GDM1 (cell line): ENCODE measurements at regions not wholly inside any gene's neighbourhood (a gene's known extent, or its start where the extent isn't known, plus 50 kb on each side); places are given as distances from the start of the nearest gene placed in this dataset.
"Not testable (repeated sequence)": the region's sequence is repeated elsewhere in the genome, so short reads cannot be mapped to it uniquely, and the experiment has no call there.

ENCODE experiments used
- DNase-seq: peaks from one replicate; lab custom pipeline; 2025; lab: John Stamatoyannopoulos, UW

DNA sequence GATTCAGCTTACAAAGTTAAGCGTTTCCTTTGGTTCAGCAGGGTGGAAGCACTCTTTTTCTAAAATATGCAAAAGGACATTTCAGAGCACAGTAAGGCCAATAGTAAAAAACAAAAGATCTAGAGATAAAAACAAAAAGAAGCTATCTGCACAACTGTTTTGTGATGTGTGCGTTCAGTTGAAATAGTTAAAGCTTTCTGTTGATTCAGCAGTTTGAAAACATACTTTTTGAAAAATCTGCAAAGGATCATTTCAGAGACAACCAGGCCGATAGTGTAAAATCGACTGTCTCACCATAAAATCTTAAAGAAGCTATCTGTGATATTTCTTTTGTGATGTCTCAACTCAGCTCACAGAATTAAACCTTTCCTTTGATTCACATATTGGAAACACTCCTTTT is 300.0 kb upstream of the ALG10B start:
- DNase-seq: no peak

DNA sequence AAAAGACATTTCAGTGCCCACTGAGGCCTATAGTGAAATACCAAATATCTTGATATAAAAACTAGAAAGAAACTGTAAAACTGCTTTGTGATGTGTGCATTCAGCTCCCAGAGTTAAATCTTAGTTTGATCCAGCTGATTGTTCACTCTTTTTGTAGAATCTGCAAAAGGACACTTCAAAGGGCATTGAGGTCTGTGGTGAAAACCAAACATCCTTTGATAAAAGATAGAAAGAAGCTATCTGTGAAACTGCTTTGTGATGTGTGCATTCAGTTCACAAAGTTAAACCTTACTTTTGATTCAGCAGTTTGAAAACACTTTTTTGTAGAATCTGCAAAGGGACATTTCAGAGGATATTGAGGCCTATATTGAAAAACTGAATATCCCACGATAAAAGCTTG is 290.7 kb upstream of the ALG10B start:
- no peak for DNase-seq

DNA sequence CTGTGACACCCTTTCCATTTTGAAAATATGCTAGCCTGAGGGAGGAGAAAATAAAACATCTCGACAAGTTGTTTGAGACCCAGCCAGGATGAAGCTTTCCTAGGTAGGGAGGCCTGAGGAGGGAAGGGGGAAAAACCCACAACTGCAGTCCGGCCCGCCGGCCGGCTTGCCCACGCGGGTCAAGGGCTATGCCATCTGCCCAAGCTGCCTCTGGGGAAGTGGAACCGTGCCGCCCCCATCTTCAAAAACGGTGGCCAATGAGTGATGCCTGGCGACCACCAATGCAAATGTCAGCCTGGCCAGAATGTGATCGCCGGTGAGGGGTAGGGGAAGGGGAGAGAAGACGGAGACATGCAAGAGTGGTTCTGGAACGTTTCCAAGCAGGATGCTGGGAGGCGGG is 263.5 kb upstream of the ALG10B start:
- DNase-seq: no peak

DNA sequence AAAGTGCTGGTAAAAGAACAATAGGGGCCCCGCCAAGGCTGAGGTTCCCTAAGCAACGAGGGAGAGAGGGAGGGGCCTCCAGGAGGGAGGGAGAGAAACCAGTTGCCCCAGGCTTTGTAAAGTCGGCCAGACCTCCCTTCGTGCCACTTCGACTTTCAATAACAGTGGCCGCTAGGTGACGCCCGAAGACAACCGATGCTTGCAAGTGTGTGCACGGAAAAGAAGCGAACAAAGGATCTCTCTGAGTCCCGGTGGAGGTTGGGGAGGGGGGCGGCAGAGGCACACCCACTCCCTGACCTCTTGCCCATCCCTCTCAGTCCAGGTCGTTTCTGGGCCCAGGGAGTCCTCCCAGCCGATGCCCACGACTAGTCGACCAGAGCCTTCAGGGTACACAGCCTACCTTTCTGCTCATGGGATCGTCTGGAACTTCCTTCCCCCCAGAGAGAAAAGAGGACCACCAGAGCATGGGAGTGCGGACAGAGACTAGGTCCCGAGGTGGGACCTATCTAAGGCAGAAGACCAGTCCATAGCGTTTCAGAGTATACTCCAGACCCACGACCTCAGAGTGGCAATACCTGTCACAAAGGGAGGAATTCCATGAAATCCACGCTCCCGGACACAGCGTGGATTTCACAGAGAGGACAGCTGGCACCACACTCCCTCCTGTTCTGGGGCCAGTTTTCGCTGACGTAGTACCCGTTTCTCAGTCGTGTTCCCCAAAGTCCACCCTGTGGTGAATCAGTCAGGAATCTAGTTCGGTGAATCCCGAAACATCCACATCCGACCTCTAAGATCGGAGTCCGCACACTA is 262.7 kb upstream of the ALG10B start:
- no peak for DNase-seq

DNA sequence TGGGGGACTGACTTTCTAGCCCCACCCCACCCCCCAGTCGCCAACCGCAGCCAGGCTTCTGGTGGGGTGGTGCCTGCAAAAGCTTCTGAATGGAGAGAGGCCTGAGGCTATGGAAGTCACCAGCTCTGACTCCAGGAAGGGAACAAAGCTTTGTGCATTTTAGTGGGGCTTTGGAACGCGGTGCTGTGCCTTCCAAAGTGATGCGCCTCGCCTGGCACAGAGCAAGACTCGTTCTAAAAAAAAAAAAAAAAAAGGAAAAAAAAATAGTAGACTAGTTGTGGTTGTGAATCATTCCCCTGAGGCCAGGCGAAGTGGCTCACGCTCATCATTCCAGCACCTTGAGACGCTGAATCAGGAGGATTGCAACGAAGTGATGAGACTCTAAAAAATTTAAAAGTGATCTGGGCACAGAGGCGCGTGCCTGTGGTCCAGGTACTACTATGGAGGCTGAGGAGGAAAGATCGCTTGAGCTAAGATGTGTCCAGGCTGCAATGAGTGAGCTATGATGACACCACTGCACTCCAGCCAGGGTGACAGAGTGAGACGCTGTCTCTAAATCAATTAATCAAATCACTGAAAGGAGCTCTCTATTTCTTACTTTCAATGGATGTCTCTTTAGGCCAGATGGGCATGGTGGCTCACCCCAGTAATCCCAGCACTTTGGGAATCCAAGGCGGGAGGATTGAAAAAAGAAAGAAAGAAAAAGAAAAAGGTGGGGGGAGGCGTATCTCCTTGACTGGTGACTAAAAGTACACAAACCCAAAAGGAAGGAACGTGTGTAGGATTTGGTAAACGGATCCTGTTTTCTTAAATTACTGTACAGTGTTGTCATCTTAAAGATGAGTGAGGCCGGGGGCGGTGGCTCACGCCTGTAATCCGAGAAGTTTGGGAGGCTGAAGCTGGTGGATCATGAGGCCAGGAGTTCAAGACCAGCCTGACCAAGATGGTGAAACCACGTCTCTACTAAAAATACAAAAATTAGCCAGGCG is 259.6 kb upstream of the ALG10B start:
- no peak for DNase-seq

DNA sequence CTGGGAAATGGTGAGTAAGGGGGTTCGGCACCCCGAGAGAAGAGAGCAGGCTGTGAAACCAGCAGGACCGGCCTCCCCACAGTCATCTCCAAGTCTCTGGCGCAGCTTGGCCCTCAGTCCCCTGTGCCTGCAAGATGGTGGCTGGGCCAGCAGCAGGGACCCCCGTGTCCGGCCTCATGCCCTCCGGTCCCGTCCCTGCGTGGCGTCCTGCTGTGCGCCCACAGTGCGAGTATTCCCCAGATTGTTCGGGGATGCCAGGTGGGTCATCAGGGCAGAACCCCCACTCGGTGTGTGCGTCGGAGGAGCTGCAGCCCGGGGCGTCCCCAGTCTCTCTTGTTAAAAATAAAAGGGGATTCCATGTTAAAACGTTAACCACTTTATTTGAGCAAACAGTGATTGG is 216.9 kb upstream of the ALG10B start:
- DNase-seq: no peak

DNA sequence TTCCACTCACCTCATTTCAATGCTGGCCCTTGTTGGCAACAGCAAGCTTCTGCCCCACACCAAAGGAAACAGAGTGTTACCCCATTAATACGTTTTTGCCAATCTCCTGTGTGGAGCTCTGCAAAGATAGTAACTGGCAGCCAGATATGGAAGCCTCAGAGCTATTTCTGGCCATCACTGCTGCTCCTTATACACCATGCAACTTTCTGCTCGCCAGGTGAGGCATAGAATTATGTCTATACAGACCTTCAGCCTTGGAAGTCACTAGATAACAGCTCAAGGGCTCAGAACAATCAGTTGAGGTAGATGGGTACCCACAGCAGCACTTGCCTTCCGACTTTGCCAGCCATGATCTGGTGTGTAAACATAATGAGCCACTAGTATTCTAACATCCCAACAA is 214.8 kb upstream of the ALG10B start:
- no peak for DNase-seq

DNA sequence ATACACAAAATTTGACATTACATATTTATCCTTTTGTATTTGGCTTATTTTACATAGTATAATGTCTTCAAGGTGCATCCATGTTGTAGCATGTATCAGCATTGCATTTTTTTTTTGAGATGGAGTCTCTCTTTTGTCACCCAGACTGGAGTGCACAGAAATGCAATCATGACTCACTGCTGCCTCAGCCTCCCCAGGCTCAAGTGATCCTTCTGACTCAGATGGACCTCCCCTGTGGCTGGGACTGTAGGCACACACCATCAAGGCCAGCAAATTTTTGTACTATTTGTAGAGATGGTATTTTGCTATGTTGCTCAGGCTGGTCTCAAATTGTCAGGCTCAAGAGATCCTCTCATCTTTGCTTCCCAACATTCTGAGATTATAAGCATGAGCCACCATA is 214.4 kb upstream of the ALG10B start:
- no peak for DNase-seq

DNA sequence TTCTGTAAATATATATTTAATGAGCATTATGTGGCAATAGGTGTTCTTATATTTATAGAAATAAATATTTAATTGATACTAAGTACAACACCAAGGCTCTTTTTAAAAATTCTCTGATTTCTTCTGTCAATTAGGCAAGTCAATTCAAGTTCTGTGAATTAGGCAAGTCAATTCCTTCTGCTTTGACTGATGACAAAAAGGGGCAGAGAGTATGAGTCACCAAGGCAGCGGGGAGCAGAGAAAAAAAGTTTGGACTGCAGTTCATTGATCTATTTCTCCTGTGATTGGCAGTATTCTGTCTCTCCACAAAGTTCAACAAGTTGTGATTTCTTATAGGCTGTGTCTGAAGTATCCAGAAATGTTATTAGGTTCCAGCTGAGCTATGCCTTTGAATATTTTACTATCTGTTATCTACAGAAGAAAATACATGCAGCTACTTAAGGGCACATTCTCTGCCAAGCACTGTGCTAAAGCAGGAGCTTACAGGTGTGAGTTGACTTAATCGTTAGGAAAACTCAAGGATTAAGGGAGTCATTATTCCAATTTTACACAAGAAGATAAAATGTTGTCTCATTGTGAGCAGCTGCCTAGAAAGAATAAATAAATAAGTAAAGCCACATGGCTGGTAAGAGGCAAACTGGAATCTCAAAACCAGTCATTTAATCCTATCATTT is 206.4 kb upstream of the ALG10B start:
- DNase-seq: no peak

DNA sequence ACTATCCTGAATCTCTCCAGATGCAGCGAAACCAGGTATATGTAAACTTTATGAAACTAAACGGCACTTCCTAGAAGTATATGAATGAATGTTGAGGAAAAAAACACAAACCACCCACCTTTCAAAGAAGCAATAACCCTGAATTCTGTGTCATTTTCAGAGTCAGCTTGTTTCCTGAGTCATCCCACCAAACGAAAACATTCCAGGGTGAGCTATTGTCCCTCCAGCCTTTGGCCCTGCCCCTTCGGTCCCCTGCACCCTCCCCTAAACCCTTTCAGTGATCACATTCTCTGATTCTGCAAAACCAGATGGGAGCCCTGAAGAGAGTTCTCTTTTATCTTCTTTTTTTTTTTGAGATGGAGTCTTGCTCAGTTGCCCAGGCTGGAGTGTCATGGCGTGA is 202.6 kb upstream of the ALG10B start:
- no peak for DNase-seq

DNA sequence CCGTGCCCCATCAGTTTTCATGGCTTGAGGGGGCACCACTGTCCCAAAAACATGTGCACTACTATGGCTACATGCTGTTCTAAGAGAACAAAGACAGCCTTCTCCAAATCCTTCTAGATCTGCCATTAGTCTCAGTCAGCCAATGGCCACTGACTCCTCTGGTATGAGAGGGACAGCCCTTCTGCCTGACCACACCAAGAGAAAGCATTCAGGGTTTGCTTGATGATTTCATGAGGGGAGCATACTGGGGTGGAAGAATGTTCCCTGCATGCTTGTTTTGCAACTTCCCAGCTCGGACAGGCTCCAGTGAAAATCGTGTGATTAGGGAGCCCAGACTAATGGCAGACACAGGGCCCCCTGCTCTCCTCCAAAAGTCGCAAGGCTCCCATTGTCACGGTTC is 199.6 kb upstream of the ALG10B start:
- DNase-seq: no peak

DNA sequence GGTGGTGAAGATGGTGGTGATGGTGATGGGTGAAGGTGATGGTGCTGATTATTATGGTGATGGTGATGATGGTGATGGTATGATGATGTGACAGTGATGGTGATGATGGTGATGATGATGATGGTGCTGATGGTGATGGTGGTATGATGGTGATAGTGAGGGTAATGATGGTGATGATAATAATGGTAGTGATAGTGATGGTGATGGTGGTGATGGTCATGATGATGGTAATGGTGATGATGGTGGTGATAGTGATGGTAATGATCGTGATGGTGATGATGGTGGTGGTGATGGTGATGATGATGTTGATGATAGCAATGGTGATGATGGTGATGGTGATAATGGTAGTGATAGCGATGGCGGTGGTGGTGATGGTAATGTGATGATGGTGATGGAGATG is 197.9 kb upstream of the ALG10B start:
- no peak for DNase-seq

DNA sequence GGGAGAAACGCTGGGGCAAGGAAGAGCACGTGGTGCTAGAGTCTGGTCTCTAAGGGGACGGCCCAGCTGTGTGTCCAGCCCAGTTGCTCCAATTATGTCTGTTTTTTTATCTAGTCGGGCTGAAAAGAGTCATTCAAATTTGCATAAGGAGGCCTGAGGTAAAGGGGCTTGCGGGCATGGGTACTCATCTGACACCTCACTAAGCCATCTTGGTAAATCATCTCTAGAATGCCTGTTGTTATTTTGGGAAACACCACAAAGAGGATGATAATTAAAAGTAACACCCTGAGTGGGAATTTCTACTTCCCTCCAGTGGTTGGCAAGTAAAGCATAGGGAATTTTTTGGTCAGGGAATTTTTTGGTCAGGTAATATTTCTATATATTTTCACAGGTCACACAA is 196.1 kb upstream of the ALG10B start:
- DNase-seq: no peak

DNA sequence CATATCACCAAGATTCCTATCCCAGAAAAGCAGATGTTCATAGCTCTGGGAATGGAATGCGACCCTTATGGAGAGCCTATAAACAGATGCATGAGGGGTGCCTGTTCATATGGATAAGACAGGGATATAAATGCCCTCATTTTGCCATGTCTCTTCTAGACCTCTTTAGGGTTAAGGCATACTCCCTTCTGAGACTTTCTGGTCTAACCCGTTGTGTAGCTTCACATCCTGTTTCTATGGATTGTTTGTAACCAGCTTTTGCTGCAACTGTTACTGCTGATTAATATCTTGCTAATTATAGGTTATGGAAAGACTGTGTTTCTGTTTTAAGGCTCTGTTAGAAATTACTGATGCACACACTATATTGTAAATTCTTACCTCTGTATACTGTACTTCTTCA is 193.5 kb upstream of the ALG10B start:
- DNase-seq: not testable (repeated sequence)

DNA sequence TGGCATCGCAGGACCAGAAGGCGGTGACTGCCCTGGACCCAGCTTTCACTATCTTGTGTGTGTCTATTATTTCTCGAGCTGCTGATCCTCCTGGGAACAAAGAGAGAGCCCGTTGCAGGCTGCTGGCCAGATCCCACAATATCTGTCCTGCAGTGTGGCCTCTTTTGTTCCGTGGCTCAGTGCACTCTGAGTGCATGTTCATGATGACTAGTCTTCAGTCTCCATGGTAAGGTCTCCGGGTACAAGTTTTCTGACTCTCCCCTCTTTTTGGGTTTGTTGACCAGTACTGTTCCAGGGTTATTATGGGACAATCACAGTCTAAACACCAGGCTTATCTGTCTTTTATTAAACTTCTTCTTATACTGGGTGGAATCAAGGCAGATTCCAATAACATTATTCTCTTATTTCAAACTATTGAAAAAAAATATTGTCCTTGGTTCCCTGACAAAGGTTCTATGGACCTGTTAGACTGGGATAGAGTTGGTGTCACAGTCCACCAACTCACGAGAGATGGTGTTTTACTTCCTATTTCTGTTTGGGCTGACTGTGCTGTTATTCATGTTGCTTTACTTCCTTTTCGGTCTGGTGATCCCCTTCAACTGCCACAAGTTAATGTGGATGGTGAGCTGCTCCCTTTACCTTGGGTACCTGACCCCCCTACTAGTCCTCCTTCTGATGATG is 192.9 kb upstream of the ALG10B start:
- no peak for DNase-seq

DNA sequence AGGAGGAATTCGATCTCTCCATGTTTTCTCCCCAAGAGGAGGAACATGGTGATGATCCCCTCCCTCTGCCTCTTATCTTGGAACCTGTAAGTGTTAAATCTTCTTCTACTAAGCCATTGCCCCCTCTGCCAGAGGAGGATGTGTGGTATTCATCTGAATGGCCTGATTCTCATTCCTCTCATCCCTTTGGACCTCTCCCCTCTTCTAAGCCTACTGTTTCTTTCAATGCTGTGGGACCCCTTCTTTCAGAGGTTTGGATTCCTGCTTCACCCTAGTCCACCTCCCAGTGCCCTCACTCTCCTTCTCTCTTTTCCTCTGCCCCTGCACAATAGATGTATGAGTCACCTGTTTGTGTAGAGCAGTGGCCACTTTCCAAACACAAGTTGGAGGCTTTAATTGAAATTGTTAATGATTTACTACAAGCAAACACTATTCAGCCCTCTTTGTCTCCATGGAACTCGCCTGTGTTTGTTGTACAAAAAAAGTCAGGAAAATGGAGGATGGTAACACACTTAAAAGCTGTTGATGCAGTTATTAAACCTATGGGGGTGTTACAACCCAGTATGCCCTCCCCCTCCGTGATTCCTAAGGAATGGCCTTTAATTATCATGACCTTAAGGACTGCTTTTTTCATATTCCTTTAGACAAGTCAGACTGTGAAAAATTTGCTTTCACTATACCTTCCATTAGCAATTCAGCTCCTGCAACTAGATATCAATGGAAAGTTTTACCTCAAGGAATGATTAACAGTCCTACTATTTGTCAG is 192.1 kb upstream of the ALG10B start:
- DNase-seq: no peak

DNA sequence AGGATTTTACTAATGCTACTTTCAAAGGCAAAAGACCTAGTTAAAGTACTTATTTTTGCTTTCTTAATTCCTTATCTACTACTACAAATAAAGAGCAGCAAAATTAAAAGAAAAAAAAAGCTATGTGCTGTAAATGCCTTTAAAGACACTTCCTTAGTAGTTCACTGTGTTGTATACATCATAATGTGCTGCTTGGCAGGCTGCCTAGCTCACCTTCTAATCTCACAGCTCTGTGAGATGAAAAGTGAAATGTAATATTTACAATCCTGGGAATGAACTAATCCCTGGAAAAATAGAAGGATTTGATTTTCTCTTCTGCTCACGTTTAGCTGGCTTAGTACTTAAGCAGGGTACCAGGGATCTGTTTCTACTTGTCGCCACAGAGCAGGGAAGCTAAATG is 184.4 kb upstream of the ALG10B start:
- no peak for DNase-seq

DNA sequence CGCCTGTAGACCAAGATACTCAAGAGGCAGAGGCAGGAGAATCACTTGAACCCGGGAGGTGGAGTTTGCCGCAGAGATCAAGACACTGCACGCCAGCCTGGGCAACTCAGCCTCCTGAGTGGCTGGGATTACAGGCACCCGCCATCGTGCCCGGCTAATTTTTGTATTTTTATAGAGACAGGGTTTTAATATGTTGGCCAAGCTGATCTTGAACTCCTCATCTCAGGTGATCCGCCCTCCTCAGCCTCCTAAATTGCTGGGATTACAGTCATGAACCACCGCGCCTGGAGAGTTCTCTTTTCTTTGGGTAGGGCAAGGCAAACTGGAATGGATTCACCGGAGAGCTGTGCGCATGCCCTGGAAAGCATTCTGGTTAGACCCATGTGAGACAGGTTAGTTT is 179.3 kb upstream of the ALG10B start:
- no peak for DNase-seq

DNA sequence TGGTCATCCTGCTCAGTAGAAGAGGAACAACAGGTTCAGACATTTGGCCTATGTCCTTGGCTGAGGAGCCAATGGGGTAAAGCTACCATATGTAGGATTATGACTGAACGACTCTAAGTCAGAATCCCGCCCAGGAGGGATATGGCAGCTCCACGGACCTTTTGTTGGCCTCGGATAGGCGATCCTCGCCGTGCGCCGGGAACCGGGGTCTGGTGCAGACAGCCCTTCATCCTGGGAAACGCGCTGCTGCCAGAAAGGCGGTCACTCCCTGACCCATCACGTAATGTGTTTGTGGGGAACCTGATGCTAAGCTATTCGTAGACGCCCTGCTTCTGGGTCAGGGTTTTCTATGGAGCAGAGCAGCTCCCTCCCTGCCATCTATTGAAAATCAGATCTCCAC is 178.9 kb upstream of the ALG10B start:
- no peak for DNase-seq

DNA sequence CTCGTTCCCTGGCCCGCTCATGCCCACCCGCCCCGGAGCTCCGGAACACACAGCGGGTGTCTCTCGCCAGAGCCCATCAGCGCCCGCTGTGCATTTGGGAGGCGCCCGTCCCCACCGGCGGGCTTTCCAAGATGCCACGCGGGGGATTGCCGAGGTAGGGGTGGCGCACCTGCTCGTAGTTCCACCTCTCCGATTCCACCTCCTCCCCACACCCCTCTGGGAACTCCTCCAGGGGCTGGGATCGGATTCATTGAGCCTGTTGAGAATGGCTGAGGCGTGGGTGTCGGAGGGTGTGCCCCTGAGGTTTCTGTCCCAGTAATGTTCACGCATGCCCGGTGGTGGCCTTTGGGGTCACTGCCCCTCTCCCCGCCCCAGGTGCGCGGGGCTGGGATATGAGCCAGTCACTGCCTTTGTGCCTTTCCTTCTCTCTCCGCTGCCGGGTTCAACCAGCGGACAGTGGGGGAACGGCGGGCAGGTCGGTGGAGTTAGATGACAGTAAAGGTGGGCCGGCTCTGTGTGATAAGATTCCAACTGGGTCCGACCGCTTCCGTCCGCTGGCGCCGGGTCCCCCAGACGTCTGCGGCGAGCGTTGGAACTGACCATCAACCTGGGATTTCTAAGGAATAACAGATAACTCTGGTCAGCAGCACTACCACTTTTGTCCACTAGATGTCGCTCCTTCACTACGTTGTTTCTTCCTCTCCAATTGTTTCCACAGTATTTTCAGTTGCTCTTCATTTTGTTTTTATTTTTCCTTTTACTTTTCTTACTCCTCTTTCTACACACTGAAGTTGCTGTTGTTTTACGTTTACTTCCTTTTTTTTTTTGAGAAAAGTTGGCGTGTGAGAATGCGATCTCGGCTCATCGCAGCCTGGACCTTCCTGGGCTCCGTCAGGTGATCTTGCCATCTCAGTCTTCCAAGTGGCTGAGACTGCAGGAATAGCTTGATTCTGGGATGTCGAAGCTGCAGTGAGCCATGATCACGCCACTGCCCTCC is 178.1 kb upstream of the ALG10B start:
- peak; percentile 4 for DNase-seq
